ENCODE measurements at regions not wholly inside any gene's neighbourhood (a gene's known extent, or its start where the extent isn't known, plus 50 kb on each side); places are given as distances from the start of the nearest gene placed in this dataset. TPM values are rescaled to one million over a fixed set of nuclear protein-coding genes. Genes with fewer than 3 reads are reported as not detected.
A peak's percentile ranks its signal among the peaks of the same experiment; 100 is the strongest.
"Not testable (repeated sequence)": the region's sequence is repeated elsewhere in the genome, so short reads cannot be mapped to it uniquely, and the experiment has no call there.

DNA sequence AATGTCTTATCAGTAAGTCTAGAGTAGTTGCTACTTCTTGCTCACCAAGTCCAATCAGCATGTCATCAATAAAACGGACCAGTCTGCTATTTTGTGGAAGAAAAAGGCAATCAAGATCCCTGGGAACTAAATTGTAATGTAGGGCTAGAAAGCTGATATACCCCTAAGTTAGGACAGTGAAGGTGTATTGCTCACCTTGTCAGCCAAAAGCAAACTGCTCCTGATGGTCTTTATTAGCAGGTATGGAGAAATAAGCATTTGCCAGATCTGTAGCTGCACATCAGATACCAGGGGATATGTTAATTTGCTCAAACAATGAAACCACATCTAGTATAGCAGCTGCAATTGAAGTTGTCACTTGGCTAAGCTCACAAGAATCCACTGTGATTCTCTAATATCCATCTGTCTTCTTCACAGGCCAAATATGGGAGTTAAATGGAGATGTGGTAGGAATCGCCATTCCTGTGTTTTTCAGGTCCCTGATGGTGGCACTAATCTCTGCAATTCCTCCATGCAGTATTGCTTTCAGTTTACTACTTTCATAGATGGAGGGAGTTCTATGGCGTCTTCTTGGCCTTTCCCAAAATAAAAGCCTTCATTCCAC, 75.0 kb downstream of the TMEM237 start:
- no peak for DNase-seq (ENCODE audit: low read depth)

DNA sequence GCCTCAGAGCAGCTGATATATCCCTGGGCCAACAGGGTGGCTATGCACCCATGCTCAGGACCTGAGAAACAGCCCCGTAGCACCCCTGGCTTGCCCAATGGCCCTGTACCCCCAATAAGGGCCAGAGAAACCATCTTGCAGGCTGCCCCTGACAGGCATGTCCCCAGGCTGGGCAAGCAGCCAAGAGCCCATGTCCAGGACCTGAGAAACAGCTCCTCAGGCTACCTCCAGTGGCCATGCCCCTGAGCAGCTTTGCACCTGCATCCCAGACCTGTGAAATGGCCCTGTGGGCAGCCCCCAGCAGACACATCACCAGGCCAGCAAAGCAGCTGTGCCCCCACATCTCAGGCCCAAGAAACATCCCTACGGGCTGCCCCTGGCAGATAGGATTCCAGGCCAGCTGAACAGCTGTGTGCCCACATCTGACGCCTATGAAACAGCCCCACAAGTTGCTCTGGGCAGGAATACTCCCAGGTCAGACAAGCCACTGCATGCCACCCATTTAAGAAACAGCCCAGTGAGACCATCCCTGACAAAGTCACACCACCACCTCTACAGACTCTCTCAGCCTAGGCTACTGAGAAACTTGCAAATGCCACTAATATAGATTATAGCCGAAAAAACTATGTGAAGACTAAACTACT, 84.1 kb downstream of the TMEM237 start:
- DNase-seq (ENCODE audit: low read depth), result no peak

DNA sequence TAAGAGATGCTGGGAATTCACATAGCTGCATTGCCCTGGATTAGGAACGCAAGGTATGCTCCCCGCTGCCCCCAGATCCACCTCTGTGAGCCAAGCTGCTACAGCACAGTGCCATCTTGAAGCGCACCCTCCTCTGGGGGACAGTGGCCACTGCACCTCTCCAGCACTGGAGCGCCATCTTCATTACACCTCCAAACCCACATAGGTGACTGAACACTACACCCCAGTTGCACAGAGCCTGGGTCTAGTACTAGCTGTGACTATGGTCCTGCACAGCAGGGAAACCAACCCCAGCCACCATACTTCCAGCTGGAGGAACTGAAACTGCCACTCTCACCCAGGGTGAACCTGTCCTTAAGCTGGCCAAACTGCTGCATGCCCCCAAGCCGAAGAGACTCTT, 84.6 kb downstream of the TMEM237 start:
- no peak for DNase-seq (ENCODE audit: low read depth)

DNA sequence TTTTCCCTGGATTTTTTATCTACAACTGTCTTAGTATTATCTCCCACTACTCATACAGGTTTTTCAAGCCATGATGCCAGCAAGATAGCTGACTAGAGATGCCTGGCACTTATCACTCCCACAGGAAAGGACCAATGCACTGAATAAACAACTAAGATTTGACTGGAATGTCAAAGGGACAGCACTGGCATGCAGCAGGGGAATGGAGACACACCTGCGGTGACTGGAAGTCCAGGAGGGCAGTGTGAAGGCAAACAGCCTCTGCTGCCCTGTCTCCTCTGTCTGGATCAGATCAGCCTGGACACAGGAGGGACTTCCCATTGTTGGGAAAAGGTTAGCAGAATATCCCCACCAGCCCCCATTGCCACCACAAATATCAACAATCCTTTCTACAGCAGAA, 85.1 kb downstream of the TMEM237 start:
- no peak for DNase-seq (ENCODE audit: low read depth)

DNA sequence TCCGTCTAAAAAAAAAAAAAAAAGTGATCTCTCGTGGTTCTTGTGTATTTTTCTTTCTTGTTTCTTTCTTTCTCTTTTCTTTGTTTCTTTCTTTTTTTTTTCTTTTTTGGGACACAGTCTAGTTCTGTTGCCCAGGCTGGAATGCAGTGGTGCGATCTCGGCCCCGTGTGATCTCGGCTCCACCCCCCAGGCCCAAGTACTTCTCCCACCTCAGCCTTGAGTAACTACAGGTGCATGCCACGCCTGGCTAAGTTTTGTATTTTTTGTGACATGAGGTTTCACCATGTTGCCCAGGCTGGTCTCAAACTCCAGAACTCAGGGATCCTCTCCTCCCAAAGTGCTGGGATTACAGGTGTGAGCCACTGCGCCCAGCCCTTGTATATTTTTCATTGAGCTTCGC, 91.4 kb downstream of the TMEM237 start:
- no peak for DNase-seq (ENCODE audit: low read depth)

DNA sequence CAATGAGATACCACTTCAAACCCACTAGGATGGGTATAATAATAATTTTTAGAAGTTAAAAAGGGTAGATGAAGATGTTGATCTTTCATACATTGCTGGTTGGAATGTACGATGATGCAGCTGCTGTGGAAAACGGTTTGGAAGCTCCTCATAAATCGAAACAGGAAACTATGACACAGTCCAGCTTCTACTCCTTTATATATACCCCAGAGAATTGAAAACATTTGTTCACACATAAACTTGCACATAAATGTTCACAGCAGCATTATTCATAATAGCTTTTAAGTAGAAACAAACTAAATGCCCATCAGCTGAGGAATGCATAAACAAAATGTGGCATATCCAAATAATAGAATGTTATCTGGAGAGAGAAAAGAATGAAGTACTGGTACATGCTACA, 95.0 kb downstream of the STRADB start:
- peak; percentile 36 for DNase-seq (ENCODE audit: low read depth)

DNA sequence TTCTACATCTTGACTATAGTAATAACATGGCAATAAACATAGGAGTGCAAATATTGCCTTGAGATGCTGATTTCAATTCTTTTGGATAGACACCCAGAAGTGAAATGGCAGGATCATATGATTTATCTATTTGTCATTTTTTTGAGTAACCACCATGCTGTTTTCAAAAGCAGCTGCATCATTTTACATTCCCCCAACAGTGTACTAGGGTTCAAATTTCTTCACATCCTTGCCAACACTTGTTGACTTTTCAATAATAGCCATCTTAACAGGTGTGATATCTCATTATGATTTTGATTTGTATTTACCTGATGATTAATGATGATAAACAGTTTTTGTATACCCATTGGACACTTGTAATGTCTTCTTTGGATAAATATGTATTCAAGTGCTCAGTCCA, 90.8 kb downstream of the STRADB start:
- DNase-seq (ENCODE audit: low read depth), result no peak

DNA sequence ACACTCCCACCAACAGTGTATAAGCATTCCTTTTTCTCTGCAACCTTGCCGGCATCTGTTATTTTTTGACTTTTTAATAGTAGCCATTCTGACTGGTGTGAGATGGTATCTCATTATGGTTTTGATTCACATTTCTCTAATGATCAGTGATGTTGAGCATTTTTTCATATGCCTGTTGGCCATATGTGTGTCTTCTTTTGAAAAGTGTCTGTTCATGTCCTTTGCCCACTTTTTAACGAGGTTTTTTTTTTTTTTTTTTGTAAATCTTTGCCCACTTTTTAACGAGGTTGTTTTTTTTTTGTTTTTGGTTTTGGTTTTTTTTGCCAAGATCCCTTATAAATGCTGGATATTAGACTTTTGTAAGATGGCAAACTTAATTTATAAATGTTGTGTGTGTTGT, 87.7 kb downstream of the STRADB start:
- DNase-seq (ENCODE audit: low read depth), result not testable (repeated sequence)

DNA sequence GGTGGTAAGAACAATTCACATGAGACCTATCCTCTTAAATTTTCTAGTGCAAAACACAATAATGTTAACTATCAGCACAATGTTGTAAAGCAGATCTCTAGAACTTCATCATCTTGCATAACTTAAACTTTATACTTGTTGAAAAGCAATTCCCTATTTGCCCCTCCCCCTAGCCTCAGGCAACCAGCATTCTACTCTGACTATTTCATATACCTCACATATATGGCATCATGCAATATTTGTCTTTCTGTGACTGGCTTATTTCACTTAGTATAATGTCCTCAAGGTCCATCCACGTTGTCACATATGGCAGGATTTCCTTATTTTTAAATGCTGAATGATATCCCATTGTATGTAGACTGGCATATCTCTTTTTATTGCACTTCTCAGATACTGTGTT, 86.5 kb downstream of the STRADB start:
- no peak for DNase-seq (ENCODE audit: low read depth)

DNA sequence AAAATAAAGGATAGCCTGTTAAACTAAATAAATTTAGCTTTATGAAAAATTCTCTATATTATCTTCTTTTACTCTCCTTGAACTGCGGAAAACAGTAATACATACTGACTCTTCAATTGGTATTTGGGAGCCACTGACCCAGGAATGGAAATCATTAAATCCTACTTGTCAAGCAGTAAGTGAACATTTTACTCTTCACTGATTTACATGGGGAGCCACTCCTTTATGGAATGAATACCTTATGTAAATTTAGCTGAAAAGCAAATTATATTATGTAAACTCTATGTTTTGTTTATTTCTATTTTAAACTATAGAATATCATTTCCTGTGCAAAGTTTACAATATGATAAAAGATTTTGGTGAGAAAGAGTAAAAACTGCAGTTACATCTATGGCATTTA, 85.2 kb downstream of the STRADB start:
- no peak for DNase-seq (ENCODE audit: low read depth)

DNA sequence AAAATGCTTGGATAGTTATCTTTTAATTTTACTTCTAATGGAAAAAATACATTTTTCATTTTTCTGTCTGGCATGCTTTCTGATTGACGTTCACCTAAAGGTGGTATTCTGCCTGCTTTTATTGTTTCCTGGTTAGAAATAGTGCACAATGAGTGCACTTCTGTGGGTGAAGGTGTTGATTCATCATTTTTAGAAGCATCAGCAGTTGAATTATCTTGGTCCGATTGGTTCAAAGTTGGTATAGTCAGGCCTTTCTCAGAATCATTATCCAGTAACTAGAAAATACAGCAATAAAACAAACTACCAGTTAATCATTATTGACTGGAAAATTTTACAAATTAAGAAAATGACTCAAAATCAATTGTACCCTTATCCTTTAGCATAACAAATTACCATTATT, 84.5 kb downstream of the STRADB start:
- no peak for DNase-seq (ENCODE audit: low read depth)

DNA sequence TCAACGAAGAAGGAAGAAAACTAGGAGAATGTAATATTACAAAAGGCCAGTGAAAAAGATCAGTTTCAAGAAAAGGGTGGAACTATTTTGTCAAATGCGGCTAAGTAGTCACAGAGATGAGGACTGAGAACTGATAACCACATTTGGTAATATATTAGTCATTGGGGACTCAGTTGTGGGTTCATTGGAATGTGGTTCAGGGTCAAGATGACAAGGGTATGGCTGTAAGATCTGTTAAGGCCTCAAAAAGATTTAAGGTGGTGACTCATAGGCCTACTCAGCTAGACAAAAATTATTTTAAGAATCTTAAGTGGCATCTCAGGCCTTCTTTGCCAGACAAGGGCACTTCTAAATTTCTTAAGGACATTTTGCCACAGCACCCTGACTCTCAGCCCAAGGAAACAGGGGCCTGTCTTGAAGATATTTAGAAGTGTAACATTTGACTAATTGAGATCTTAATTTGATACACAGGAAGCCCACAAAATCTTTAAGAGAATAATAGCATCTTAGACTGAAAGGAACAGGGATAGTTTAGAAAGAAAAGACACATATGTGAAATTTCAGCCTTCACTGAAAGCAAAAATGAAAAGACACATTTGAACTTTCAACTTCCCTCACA, 81.3 kb downstream of the STRADB start:
- peak; percentile 94 for DNase-seq (ENCODE audit: low read depth)

Small RNA genes in the stretch of these regions (small RNA-seq; reads per million reads assigned to genes)
- gene MTND4LP16, result not detected

All from HT1080 (cell line).